Cardiac fibroblast (primary cell): ENCODE measurements at regions not wholly inside any gene's neighbourhood (a gene's known extent, or its start where the extent isn't known, plus 50 kb on each side); places are given as distances from the start of the nearest gene placed in this dataset.
"Not testable (repeated sequence)": the region's sequence is repeated elsewhere in the genome, so short reads cannot be mapped to it uniquely, and the experiment has no call there.

Experiments used
- DNase-seq, 2 donors: peaks; one replicate each; pipeline versions ENCODE4 v3.0.0 to v3.0.0-alpha.2; 2010; ENCODE audit warnings: low read depth in 2 of 2
- H3K4me3 ChIP-seq, 2 donors: replicated peaks in 1 of 2; 1 replicate in 1 of 2; 2 replicates in 1 of 2; pipeline ENCODE4 v1.5.1; 2011; ENCODE audit warnings: low read depth in 2 of 2, low read length in 2 of 2, mild to moderate bottlenecking in 2 of 2, moderate library complexity in 1 of 2
- CTCF ChIP-seq: IDR thresholded peaks from one replicate; pipeline ENCODE4 v1.5.1; 2011; ENCODE audit warnings: low read depth, mild to moderate bottlenecking, low read length, inconsistent platforms

DNA sequence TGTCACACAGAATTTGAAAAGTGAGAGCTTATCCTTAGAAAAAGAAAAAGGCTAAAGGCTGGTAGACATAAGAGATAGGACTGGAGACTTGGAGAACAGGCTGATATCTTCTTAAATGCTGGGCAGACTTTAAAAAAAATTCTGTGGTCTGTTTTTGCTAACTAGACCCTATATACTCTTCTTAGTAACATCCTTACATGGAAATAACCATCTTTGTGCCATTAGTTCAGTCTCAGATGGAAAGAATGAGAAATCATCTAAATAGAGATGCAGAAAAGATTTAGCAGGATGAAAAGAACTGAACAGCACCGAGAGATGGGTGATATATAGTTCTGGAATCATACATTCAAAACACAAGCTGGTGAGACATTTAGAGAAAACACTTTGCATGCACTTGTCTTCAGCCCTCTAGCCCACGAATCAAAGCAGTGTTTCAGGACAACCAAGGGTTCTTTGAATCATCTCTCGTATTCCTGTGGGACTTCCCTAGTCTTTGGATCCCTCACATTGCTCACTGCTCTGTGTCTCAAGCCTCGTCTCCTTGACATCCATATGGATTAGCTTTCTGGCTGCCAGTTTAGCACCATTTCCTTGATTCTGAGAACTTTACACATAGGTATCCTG lies 93.0 kb upstream of the LYSMD4 start:
- H3K4me3 ChIP-seq = no peak overlapping the region
- no peak for TF ChIP-seq CTCF
- DNase-seq = no peak

DNA sequence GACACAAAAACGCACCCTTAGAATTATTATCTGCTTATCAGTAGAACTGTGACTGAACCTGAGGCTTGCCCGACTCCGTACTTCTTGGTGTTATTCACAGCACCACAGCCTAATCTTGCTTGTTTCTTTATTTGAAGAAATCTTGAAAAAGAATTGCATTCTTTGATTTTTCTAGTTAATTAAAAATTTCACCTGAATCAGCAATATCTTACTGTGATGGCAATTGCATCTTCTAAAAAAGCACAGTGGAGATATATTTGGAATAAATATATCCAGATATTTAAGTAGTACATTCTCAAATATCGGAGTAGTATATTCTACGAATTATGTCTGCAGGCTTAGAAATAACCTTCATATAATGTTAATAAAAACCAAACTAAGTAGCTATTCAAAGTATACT lies 90.1 kb upstream of the LYSMD4 start:
- no peak for TF ChIP-seq CTCF
- no peak for DNase-seq
- no peak overlapping the region for H3K4me3 ChIP-seq

GRCh38 chr15:99819981-99820718 lies 86.9 kb upstream of the LYSMD4 start:
- no peak for TF ChIP-seq CTCF
- DNase-seq = no peak
- H3K4me3 ChIP-seq = no peak overlapping the region

DNA sequence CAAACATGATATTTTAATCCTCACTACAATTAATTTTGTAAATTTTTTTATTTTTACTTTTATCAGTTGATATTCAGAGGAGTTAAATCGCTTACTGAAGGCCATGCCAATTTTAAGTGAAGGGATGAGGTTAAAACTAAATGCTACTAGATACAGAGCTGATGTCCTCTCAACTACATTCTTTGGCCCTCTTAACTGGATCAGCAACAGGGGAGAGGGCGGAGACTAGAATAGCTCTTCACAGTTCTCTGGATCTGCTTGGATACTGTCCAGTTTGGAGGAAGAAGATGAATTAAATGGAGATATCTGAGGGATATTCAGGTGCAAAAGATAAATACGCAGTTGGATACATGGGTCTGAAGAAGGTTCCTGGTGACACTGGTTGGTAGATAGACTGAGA lies 85.6 kb upstream of the LYSMD4 start:
- H3K4me3 ChIP-seq = no peak overlapping the region
- no peak for DNase-seq
- TF ChIP-seq CTCF = no peak

GRCh38 chr15:99816862-99817261 lies 83.6 kb upstream of the LYSMD4 start:
- H3K4me3 ChIP-seq = not testable (repeated sequence)

DNA sequence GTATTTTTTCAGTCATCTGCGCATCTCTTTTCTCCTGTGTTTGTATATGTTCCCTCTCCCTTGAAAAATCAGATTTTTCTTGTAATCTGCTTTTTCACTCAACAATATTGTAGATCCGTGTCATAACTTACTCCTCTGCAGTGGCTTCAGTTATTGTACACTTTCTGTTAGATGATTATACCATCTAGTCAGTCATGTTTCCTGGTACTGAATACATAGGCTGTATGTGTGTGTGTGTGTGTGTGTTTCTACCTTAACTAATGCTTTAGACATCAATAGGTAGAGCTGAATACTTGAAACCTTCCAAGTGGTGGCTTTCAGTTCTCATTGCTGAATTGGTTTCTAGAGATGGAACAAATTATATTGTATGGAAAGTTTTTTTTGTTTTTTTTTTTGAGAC lies 77.4 kb upstream of the LYSMD4 start:
- H3K4me3 ChIP-seq, DNase-seq: not testable (repeated sequence)

More at GRCh38 chr15:99816862-99817261, 83.6 kb upstream of the LYSMD4 start:
- DNase-seq = not testable (repeated sequence)

GRCh38 chr15:99799854-99800250 lies 66.6 kb upstream of the LYSMD4 start:
- not testable (repeated sequence) for DNase-seq, H3K4me3 ChIP-seq

GRCh38 chr15:99799182-99799853 lies 66.1 kb upstream of the LYSMD4 start:
- H3K4me3 ChIP-seq = not testable (repeated sequence)
- DNase-seq = peak in 1 of 2 donors; percentile 7

DNA sequence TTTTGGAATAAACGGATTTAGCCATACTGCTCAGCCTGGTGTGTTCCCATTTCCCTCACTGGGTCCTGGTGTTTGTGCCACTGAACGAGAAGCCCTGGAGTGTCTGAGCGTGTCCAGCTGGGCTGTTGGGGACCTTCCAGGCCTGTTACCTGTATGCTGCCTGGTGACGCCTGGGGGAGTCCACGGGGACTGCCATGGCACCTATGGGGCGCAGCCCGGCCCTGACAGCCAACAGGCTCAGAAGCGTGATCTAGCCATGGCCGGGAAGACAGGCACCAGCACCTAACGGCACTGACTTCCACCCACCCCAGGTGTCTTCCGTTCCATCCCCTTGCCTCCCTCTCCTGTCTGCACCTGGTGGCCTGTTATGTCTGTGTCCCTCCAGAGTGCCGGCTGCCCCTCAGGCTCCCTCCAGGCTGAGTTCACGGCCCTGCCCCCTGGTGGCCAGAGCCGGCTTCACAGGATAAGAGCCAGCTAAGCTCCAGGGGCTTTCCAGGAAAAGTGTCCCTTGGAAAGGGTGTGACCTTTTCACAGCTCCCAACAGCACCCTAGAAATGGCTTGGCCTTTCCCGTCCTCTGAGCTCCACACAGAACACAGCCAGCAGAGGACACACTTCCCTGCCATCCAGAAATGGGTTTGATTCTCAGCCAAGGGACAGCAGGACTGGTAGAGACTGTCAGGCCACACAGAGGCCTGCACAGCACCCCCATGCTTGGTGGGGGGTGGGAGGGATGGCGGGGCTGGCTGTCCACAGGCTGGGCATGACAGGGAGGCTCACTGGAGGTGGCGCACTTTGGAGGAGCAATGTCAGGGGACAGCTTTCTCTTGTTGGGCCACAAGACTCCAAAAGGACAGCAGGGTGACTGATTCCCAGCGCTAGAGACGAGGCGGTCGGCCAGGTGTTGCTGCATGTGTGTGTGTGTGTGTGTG lies 64.0 kb upstream of the LYSMD4 start:
- DNase-seq, H3K4me3 ChIP-seq: not testable (repeated sequence)

GRCh38 chr15:99791881-99792807 lies 58.9 kb upstream of the LYSMD4 start:
- DNase-seq, H3K4me3 ChIP-seq: not testable (repeated sequence)

DNA sequence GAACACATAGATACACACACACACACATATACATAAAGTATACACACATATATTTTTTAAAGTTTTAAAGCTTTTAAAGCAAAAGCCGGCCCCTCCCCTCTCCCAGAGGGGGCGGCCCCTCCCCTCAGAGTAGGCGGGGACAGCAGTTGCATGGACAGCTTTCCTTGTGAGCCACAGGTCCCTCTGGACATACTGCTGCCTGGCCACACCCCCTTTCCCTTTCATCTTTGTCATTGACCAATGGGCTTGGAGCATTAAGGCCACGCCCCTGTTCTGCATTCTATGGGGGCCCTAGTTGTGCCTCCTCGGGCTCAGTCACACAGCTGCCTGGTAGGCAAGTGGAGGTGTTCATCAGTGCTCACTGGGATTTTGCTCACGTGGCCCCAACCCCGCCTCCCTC lies 57.5 kb upstream of the LYSMD4 start:
- DNase-seq = peak in 1 of 2 donors; percentile 7
- H3K4me3 ChIP-seq = not testable (repeated sequence)
